Activated naive CD8-positive, alpha-beta T cell treated with anti-CD3 and anti-CD28 coated beads, Interleukin-2, amount 10 ng/mL, durations not matched to agents 7 days and 5 days (primary cell): ENCODE measurements at regions not wholly inside any gene's neighbourhood (a gene's known extent, or its start where the extent isn't known, plus 50 kb on each side); places are given as distances from the start of the nearest gene placed in this dataset.
"Not testable (repeated sequence)": the region's sequence is repeated elsewhere in the genome, so short reads cannot be mapped to it uniquely, and the experiment has no call there.

ENCODE experiments used
- ATAC-seq: fragments of 150-1000 bp; cut with Tn5 transposase; one replicate; pipeline ENCODE4 v1.10.0; 2021; ENCODE audit warnings: low read depth, moderate library complexity
- POLR2A ChIA-PET: fragments of 350-600 bp; sonication (Branson Sonifier 250); formaldehyde crosslinking; loops from one replicate; lab custom pipeline; 2021; ENCODE audit warnings: antibody characterized with exemption; lab: Charles Lee
- DNase-seq: peaks from one replicate; pipeline ENCODE4 v3.0.0; 2021
- H3K27ac Mint-ChIP-seq: one replicate; pipeline ENCODE4 v1.8.0; 2022; ENCODE audit warnings: mild to moderate bottlenecking, mixed read lengths
- H3K27me3 Mint-ChIP-seq: one replicate; pipeline ENCODE4 v1.8.0; 2022; ENCODE audit warnings: mild to moderate bottlenecking, moderate library complexity, mixed read lengths
- H3K36me3 Mint-ChIP-seq: one replicate; pipeline ENCODE4 v1.8.0; 2021; ENCODE audit warnings: mild to moderate bottlenecking, mixed read lengths
- H3K4me1 Mint-ChIP-seq: one replicate; pipeline ENCODE4 v1.8.0; 2021; ENCODE audit warnings: mixed read lengths
- H3K4me3 Mint-ChIP-seq: one replicate; pipeline ENCODE4 v1.8.0; 2022; ENCODE audit warnings: mild to moderate bottlenecking, moderate library complexity, mixed read lengths
- H3K9me3 Mint-ChIP-seq: one replicate; pipeline ENCODE4 v1.8.0; 2021; ENCODE audit warnings: mixed read lengths

GRCh38 chr18:52130624-52131301 lies 209.2 kb upstream of the DCC start:
- DNase-seq (no peak), ATAC-seq (no peak)
- Mint-ChIP-seq H3K4me1 (no peaks in the 10 kb centered on the region), H3K9me3 (peaks cover 3% of the 10 kb centered on the region), H3K27ac (no peak overlapping the region), H3K36me3 (no peaks in the 10 kb centered on the region), H3K27me3 (peaks cover 2% of the 10 kb centered on the region), H3K4me3 (no peak overlapping the region)
- POLR2A ChIA-PET = no interaction called here

GRCh38 chr18:52131845-52132244 lies 208.2 kb upstream of the DCC start:
- ATAC-seq (no peak), DNase-seq (no peak)
- POLR2A ChIA-PET = no interaction called here
- H3K4me3 Mint-ChIP-seq = no peak overlapping the region
- H3K36me3 Mint-ChIP-seq = no peaks in the 10 kb centered on the region
- no peak overlapping the region for H3K27ac Mint-ChIP-seq
- no peaks in the 10 kb centered on the region for H3K4me1 Mint-ChIP-seq
- H3K9me3 Mint-ChIP-seq = peaks cover 4% of the 10 kb centered on the region
- peaks cover 2% of the 10 kb centered on the region for H3K27me3 Mint-ChIP-seq

GRCh38 chr18:52136532-52136931 lies 203.5 kb upstream of the DCC start:
- Mint-ChIP-seq H3K27ac (no peak overlapping the region), H3K4me3 (no peak overlapping the region), H3K36me3 (no peaks in the 10 kb centered on the region), H3K9me3 (peaks cover 6% of the 10 kb centered on the region), H3K4me1 (no peaks in the 10 kb centered on the region), H3K27me3 (no peaks in the 10 kb centered on the region)
- POLR2A ChIA-PET = no interaction called here
- no peak for ATAC-seq
- no peak for DNase-seq

- Mint-ChIP-seq H3K9me3 (peaks cover 9% of the 10 kb centered on the region), H3K36me3 (no peaks in the 10 kb centered on the region)
- no peak for ATAC-seq
Measured at GRCh38 chr18:52140986-52141385, 199.0 kb upstream of the DCC start.

GRCh38 chr18:52150050-52150449 lies 189.9 kb upstream of the DCC start:
- no peak for ATAC-seq
- H3K9me3 Mint-ChIP-seq = peaks cover 7% of the 10 kb centered on the region
- no peak overlapping the region for H3K4me3 Mint-ChIP-seq
- no peak for DNase-seq
- H3K36me3 Mint-ChIP-seq = no peaks in the 10 kb centered on the region
- no peak overlapping the region for H3K27ac Mint-ChIP-seq
- POLR2A ChIA-PET = no interaction called here
- H3K4me1 Mint-ChIP-seq = no peaks in the 10 kb centered on the region
- H3K27me3 Mint-ChIP-seq = no peaks in the 10 kb centered on the region

More at GRCh38 chr18:52140986-52141385, 199.0 kb upstream of the DCC start:
- POLR2A ChIA-PET = no interaction called here
- DNase-seq = no peak
- Mint-ChIP-seq H3K4me1 (no peaks in the 10 kb centered on the region), H3K27ac (no peak overlapping the region), H3K27me3 (no peaks in the 10 kb centered on the region), H3K4me3 (no peak overlapping the region)

GRCh38 chr18:52152036-52152435 lies 188.0 kb upstream of the DCC start:
- POLR2A ChIA-PET = no interaction called here
- Mint-ChIP-seq H3K36me3 (no peaks in the 10 kb centered on the region), H3K9me3 (peaks cover 4% of the 10 kb centered on the region), H3K4me3 (no peak overlapping the region), H3K4me1 (no peaks in the 10 kb centered on the region), H3K27me3 (no peaks in the 10 kb centered on the region), H3K27ac (no peak overlapping the region)
- no peak for DNase-seq
- ATAC-seq = no peak

- H3K4me3 Mint-ChIP-seq = no peak overlapping the region
- no peaks in the 10 kb centered on the region for H3K27me3 Mint-ChIP-seq
- H3K27ac Mint-ChIP-seq = no peak overlapping the region
- POLR2A ChIA-PET = no interaction called here
- H3K4me1 Mint-ChIP-seq = no peaks in the 10 kb centered on the region
- H3K36me3 Mint-ChIP-seq = no peaks in the 10 kb centered on the region
- peaks cover 1% of the 10 kb centered on the region for H3K9me3 Mint-ChIP-seq
- DNase-seq (no peak), ATAC-seq (no peak)
Measured at GRCh38 chr18:52156166-52156565, 183.8 kb upstream of the DCC start.

GRCh38 chr18:52160636-52161035 lies 179.4 kb upstream of the DCC start:
- peaks cover 3% of the 10 kb centered on the region for H3K9me3 Mint-ChIP-seq
- no peak for ATAC-seq
- POLR2A ChIA-PET = no interaction called here
- no peak for DNase-seq
- no peaks in the 10 kb centered on the region for H3K36me3 Mint-ChIP-seq
- no peak overlapping the region for H3K4me3 Mint-ChIP-seq
- no peaks in the 10 kb centered on the region for H3K27me3 Mint-ChIP-seq
- no peak overlapping the region for H3K27ac Mint-ChIP-seq
- H3K4me1 Mint-ChIP-seq = no peaks in the 10 kb centered on the region

- Mint-ChIP-seq H3K4me1 (no peaks in the 10 kb centered on the region), H3K36me3 (no peaks in the 10 kb centered on the region), H3K27me3 (no peaks in the 10 kb centered on the region), H3K27ac (no peak overlapping the region), H3K4me3 (no peak overlapping the region), H3K9me3 (peaks cover 3% of the 10 kb centered on the region)
- POLR2A ChIA-PET = no interaction called here
- DNase-seq (no peak), ATAC-seq (no peak)
Measured at GRCh38 chr18:52163478-52163877, 176.5 kb upstream of the DCC start.

- H3K9me3 Mint-ChIP-seq, POLR2A ChIA-PET: not testable (repeated sequence)
Measured at GRCh38 chr18:52168131-52168530, 171.9 kb upstream of the DCC start.

GRCh38 chr18:52174220-52174619 lies 165.8 kb upstream of the DCC start:
- peaks cover 3% of the 10 kb centered on the region for H3K9me3 Mint-ChIP-seq
- no peak for DNase-seq
- no peak overlapping the region for H3K4me3 Mint-ChIP-seq
- no peak overlapping the region for H3K27ac Mint-ChIP-seq
- H3K36me3 Mint-ChIP-seq = no peaks in the 10 kb centered on the region
- H3K27me3 Mint-ChIP-seq = no peaks in the 10 kb centered on the region
- no peaks in the 10 kb centered on the region for H3K4me1 Mint-ChIP-seq
- ATAC-seq = no peak
- POLR2A ChIA-PET = no interaction called here

More at GRCh38 chr18:52168131-52168530, 171.9 kb upstream of the DCC start:
- DNase-seq, H3K4me3 Mint-ChIP-seq, H3K27ac Mint-ChIP-seq, H3K27me3 Mint-ChIP-seq, ATAC-seq, H3K36me3 Mint-ChIP-seq, H3K4me1 Mint-ChIP-seq: not testable (repeated sequence)

GRCh38 chr18:52175406-52175805 lies 164.6 kb upstream of the DCC start:
- DNase-seq (no peak), ATAC-seq (no peak)
- Mint-ChIP-seq H3K36me3 (no peaks in the 10 kb centered on the region), H3K9me3 (peaks cover 3% of the 10 kb centered on the region), H3K4me3 (no peak overlapping the region), H3K27ac (no peak overlapping the region), H3K27me3 (no peaks in the 10 kb centered on the region), H3K4me1 (no peaks in the 10 kb centered on the region)
- POLR2A ChIA-PET = no interaction called here

GRCh38 chr18:52183107-52183506 lies 156.9 kb upstream of the DCC start:
- H3K27me3 Mint-ChIP-seq = no peaks in the 10 kb centered on the region
- no peaks in the 10 kb centered on the region for H3K4me1 Mint-ChIP-seq
- DNase-seq = no peak
- no peaks in the 10 kb centered on the region for H3K36me3 Mint-ChIP-seq
- no peak overlapping the region for H3K4me3 Mint-ChIP-seq
- no peak for ATAC-seq
- peaks cover 5% of the 10 kb centered on the region for H3K9me3 Mint-ChIP-seq
- POLR2A ChIA-PET = no interaction called here
- H3K27ac Mint-ChIP-seq = no peak overlapping the region

- POLR2A ChIA-PET = no interaction called here
- no peaks in the 10 kb centered on the region for H3K27me3 Mint-ChIP-seq
- no peaks in the 10 kb centered on the region for H3K4me1 Mint-ChIP-seq
- no peaks in the 10 kb centered on the region for H3K36me3 Mint-ChIP-seq
- no peaks in the 10 kb centered on the region for H3K9me3 Mint-ChIP-seq
- H3K27ac Mint-ChIP-seq = no peak overlapping the region
- no peak for DNase-seq
- no peak for ATAC-seq
- no peak overlapping the region for H3K4me3 Mint-ChIP-seq
Measured at GRCh38 chr18:52190195-52190594, 149.8 kb upstream of the DCC start.
